CD4-positive, alpha-beta T cell treated with Interleukin-10 for 1 hour (primary cell): ENCODE measurements at regions not wholly inside any gene's neighbourhood (a gene's known extent, or its start where the extent isn't known, plus 50 kb on each side); places are given as distances from the start of the nearest gene placed in this dataset.
"Not testable (repeated sequence)": the region's sequence is repeated elsewhere in the genome, so short reads cannot be mapped to it uniquely, and the experiment has no call there.

Experiments used
- DNase-seq: peaks from one replicate; pipeline ENCODE4 v3.0.0-alpha.2; 2020

DNA sequence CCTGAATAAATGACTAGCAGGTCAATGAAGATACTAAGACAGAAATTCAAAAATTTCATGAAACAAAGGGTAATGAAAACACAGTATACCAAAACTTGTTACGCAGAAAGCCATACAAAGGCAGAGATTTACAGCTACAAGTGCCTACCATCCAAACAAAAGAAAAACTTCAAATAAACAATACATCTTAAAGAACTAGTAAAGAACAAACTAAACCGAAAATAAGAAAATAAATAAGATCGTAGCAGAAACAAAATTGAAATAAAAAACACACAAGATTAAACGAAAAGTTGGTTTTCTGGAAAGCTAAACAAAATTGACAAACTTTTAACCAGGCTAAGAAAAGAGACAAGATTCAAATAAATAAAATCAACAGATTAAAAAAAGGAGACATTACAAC lies 51.5 kb downstream of the VPREB1 start:
- not testable (repeated sequence) for DNase-seq

DNA sequence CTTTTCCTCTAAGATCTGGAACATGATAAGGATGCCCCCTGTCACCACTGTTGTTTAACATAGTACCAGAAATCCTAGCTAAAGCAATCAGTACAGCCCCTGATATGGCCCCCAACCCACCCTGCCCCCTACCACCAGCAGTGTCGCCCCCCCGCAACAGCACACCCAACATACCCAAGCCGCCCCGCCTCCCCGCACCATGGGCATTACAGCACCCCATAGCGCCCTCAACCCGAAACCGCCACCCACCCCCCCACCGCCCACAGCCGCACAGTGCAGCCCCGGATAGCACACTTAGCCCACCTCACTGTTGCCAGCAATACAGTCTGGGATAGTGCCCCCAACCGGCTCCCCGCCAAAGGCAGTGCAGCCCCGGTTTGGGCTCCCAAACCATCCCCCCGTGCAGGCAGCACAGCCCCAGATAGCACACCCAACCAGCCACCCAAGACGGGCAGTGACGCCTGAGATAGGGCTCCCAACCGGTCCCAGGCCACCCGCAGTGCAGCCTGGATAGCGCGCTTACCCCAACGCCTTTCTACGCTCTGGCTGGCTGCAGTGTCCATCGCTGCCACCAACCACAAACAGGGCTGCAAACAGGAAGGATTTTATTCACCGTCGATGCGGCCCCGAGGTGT lies 52.7 kb downstream of the VPREB1 start:
- DNase-seq, result not testable (repeated sequence)

DNA sequence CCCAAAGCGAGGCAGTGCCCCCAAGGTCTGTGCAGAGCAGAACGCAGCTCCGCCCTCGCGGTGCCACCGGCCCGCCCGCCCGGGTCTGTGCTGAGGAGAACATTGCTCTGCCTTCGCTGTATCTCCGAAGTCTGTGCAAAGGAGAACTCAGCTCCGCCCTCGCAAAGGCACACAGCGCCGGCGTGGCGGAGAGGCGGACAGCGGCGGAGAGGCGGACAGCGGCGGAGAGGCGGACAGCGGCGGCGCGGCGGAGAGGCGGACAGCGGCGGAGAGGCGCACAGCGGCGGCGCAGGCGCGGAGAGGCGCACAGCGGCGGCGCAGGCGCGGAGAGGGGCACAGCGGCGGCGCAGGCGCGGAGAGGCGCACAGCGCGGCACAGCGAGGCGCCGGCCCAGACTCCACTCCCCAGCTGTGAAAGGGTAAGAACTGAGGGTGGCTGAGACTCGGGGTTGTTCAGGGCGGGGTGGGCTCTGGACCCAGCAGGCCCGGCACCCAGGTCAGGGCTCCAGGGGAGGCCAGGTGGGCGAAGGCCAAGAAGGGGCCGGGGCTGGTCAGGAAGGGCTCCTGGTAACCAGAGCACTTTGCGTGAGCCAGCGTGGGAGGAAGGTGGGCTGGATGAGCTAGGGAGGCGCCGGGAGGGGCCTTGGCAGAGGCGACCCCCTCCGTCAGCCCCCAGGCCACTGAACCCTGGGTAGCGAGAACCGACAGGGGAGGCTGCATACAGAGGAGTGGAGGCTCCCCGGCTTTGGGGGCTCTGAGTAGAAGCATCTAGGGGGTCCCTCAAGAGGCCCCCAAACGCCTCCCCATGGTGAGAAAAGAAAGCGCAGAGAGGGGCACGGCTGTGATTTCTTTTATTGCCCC lies 53.4 kb downstream of the VPREB1 start:
- DNase-seq, result peak; percentile 82

DNA sequence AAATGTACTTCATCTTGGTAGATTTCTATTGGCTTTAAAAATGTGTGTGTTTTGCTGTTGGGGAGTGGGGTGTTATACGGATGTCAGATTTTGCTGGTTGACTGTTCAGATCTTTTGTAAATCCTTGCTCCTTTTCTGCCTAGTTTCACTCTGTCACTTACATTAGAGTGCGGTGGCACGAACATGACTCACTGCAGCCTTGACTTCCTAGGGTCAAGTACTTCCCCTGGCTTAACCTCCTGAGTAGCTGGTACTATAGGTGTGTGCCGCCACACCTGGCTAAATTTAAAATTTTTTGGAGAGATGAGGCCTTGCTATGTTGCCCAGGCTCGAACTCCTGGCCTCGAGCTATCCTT lies 54.0 kb downstream of the VPREB1 start:
- not testable (repeated sequence) for DNase-seq

DNA sequence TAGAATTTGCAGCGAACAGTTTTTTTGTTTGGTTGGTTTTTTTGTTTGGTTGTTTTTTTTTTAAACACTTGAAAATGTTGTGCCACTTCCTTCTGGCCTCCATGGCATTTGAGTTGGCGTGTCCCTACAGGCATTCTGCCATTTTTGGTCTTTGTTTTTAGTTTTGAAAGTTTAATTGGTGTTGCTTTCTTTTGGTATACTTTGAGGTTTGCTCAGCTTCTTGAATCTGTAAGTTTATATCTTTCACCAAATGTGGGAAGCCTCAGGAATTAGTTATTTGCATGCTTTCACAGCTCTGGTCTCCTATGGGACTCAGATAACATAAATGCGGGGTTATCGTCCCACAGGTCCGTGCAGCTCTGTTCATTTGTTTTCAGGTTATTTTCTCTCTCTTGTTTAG lies 55.9 kb downstream of the VPREB1 start:
- DNase-seq, result not testable (repeated sequence)

DNA sequence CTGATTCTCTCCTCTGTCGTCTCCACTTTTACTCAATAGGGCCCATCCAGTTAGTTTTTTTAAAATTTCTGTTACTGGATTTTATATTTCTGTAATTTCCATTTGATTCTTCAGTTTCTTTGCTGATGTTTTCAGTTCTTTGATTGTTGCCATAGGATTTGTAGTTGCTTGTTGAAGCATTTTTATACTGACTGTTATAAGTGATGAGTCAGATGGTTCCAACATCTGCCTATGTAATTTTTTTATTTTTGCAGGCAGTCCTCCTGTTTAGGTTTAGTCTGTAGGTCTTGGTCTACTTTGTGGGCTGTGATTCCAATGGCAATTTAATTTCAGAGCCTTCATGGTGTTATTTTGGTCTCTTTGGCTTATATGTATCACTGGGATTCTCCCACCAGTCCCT lies 56.4 kb downstream of the VPREB1 start:
- DNase-seq, result not testable (repeated sequence)

DNA sequence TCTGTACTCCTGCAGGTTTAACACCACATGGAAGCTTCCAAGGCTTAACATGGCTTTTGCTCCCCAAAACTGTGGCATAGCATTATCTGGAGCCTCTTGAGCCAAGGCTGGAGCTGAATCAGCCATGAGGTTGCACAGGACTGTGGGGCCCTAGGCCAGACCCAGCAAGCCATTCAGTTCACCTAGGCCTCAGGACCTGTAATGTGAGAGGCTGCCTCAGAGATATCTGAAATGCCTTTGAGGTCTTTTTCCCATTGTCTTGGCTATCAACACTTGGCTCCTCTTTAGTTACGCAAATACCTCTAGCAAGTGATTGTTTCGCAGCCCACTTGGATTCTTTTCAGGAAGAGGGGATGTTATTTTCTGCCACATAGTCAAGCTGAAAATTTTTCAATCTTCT lies 72.0 kb downstream of the VPREB1 start:
- DNase-seq, result no peak

DNA sequence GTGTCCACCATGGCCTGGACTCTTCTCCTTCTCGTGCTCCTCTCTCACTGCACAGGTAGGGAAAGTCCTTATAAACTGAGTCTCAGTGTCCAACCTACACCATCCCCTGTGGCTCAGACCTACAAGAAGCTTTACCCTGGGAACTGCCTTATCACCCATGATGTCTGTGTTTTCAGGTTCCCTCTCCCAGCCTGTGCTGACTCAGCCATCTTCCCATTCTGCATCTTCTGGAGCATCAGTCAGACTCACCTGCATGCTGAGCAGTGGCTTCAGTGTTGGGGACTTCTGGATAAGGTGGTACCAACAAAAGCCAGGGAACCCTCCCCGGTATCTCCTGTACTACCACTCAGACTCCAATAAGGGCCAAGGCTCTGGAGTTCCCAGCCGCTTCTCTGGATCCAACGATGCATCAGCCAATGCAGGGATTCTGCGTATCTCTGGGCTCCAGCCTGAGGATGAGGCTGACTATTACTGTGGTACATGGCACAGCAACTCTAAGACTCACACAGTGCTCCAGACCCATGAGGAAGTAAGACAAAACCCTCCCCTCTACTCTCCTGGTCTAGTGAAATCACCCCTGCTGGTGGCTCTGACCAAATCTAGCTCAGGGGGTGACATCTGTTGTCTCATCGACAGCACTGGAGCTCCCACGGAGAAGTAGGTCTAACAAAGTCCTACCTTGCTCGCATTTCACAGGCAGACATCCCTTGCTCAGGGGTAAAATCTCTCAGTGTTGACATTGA lies 74.3 kb downstream of the VPREB1 start:
- no peak for DNase-seq

DNA sequence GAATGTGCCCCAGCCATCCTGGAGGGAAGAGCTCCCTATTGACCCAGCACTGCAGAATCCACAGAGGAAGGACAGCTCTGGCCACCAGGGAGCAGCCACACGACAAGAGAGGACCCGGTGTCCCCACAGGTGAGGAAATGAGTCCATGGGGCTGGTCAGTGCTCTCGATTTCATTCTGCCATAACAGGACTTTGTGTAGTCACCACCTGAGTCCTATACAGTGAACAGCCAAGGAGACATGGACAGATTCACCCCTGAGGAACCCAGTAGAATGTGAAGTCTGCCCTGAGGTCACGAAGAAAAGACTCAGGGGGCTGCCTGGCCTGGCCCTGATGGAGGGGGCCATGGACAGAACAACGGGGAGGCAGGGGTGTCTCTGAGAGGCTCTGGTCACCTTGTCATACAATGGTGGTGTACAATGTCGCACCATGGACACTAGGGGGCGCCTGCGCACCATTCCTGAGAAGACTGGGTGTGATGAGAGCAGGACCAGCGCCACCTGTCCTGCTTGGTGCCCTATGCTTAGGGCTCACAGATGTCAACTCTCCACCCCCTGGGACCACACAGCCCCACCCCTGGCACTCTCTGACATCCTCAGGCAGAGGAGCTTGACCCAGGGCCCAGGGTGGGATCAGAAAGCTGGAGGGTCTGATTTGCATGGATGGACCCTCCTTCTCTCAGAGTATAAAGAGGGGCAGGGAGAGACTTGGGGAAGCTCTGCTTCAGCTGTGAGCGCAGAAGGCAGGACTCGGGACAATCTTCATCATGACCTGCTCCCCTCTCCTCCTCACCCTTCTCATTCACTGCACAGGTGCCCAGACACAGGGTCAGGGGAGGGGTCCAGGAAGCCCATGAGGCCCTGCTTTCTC lies 77.4 kb downstream of the VPREB1 start:
- DNase-seq, result peak; percentile 73

DNA sequence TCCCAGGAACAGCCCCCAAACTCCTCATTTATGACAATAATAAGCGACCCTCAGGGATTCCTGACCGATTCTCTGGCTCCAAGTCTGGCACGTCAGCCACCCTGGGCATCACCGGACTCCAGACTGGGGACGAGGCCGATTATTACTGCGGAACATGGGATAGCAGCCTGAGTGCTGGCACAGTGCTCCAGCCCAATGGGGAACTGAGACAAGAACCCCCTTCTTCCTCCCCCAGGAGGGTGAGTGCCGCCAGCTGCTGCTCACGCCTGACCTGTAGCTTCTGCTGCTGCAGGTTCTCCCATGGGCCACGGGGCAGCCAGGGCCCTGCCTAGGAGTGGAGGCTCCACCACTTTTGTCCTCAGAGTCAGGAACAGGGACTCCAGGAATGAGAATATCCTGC lies 78.2 kb downstream of the VPREB1 start:
- DNase-seq, result no peak

DNA sequence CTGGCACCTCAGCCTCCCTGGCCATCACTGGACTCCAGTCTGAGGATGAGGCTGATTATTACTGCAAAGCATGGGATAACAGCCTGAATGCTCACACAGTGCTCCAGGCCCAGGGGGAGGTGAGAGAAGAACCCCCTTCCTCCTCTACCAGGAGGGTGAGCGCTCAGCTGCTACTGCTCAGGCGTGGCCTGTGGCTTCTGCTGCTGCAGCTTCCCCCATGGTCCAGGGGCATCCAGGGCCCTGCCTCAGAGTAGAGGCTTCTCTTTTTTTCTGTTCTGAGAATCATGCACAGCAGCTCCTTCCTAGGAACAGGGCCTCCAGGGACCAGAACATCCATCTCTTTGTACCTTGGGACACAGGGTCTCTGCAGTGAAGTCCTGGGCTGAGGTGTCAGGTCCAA lies 83.1 kb downstream of the VPREB1 start:
- DNase-seq, result no peak

DNA sequence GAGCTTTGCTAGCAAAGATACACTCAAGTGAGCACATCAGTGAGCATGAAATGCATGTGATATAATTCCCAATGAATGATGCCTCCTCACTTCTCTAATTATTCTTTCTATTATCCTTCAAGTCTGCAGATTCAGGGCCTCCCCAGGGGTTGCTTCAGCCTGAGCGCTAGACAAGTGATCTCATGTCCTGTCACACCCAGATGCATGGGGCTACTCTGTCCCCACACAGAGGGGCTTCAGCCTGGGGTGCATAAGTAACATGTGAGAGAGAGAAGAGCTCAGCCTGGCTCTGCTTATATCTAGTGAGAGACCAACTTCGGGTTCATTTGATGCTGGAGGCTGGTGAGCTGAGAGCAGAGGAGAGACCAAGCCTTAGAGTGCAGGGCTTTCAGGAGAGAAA lies 85.2 kb downstream of the VPREB1 start:
- DNase-seq, result no peak

DNA sequence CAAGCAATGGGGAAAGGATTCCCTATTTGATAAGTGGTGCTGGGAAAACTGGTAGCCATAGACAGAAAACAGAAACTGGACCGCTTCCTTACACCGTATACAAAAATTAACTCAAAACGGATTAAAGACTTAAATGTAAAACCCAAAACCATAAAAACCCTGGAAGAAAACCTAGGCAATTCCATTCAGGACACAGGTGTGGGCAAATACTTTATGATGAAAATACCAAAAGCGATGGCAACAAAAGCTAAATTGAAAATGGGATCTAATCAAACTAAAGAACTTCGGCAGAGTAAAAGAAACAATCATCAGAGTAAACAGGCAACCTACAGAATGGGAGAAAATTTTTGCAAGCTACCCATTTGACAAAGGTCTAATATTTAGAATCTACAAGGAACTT lies 91.1 kb downstream of the VPREB1 start:
- DNase-seq, result not testable (repeated sequence)

DNA sequence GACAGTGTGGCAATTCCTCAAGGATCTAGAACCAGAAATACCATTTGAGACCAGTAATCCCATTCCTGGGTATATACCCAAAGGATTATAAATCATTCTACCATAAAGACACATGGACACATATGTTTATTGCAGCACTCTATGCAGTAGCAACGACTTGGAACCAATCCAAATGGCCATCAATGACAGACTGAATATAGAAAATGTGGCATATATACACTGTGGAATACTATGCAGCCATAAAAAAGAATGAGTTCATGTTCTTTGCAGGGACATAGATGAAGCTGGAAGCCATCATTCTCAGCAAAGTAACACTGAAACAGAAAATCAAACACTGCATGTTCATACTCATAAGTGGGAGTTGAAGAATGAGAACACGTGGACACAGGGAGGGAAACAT lies 91.7 kb downstream of the VPREB1 start:
- DNase-seq, result not testable (repeated sequence)

DNA sequence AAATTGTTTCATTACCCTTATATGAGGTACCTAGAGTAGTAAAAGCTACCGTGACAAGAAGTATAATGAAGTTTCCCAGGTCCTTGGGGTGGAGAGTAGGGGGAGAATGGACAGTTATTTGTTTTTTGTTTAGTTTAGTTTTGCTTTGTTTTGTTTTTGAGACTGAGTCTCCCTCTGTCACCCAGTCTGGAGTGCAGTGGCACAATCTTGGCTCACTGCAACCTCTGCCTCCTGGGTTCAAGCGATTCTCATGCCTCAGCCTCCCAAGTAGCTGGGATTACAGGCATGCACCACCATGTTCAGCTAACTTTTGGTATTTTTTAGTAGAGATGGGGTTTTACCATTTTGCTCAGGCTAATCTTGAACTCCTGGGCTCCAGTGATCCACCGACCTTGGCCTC lies 94.2 kb downstream of the VPREB1 start:
- not testable (repeated sequence) for DNase-seq

DNA sequence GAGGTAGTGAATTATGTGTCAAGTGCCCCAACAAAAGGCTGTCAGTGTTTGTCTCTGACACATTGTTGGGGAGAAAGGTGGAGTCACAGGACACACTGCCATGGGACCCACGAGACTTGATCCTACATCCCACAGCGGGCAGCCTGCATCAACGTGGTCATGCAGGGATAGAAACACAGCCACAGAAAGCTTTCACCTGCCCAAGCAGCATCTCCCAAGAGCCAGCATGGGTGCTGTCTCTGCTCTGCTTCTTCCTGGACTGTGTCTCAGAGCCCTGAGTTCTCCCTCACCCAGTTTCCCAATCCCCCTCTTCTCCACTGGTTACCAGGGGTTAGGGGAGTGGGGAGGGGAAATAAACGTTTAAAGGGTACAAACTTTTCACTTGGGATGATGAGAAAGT lies 97.2 kb downstream of the VPREB1 start:
- no peak for DNase-seq

DNA sequence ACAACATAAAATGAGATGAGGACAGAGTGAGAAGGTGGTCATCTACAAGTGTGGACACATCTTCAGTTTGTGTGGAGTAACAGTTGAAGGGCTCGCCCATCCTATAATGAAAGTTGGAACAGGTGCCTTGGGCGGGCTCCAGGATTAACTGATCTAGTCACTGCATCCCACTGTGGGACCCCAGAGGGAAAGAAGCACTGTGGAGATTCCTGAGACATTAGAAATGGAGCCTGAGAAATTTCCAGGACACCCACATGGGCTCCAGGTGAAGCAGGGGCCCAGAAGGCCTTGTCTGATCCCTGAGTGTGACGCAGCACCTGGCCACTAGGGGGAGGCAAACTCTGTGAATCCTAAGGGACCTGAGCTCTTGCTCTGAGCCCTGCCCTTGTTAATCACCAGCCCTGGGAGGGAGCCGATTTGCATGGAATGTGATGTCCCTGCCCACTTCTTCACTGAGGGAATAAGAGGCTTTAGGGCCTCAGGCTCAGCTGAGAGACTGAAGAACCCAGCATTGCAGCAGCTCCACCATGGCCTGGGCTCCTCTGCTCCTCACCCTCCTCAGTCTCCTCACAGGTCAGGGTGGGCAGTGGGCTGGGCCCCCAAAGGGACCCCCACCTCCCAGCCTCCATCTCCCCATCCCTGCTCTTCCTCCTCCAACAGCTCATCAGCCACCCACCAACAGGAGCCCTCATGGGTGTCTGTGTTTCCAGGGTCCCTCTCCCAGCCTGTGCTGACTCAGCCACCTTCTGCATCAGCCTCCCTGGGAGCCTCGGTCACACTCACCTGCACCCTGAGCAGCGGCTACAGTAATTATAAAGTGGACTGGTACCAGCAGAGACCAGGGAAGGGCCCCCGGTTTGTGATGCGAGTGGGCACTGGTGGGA lies 98.4 kb downstream of the VPREB1 start:
- DNase-seq, result peak; percentile 51

DNA sequence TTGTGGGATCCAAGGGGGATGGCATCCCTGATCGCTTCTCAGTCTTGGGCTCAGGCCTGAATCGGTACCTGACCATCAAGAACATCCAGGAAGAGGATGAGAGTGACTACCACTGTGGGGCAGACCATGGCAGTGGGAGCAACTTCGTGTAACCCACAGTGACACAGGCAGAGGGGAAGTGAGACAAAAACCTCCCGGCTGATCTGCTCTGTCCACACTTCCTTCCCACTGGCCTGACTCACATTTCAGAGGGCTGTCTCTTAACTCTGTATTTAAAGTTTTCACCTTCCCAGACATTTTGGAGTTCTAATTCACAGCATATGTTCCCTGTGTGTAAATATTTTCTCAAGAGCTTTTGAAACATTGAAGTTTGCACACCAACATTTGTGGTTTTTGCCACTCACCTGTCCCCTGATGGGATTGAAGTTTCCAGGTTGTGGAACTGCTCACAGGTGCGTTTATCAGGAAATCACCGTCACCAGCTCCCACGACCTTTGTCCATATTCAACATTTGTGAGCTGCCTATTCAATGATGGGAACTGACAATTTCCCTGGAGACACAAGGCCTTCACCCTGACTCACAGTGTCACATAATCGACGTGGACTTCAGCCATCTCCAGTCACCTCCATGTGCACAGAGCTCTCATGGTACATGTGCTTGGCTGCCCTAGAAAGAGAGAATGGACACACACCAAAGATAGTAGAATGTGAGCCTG lies 99.2 kb downstream of the VPREB1 start:
- no peak for DNase-seq

DNA sequence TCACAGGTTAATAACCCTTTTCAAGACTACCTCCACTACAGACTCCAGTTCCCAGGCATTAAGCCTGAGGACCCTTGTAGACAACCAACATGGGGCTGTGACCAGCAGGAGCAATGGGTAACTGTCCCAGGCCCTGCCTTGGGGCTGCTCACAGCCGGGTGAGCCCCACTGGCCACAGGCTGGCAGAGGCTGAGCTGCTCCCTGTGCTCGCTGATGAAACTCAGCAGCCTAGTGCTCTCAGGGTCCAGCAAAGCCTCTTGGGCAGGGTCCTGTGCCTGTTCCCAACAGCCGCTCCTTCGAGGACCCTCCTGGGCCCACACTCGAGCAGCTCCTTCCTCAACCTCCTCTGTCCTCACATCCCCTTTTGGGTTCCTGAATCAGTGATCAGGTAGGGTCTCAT lies 99.8 kb downstream of the VPREB1 start:
- no peak for DNase-seq

DNA sequence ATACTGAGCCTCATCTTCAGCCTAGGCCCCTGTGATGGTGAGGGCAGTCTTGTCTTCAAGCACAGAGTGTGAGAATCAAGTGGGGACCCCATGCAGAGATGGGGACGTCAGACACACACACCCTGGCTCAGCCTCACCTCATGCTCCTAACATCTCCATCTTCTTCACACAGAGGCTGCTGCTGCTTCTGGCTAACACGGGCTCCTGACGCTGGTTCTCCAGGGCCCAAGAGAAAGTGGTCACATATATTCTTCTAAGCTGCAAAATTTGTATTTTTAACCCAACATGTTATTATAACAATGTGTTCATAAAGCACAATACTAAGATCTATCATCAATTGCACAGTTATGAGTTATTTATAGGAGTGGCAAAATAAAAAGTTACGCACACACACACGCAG lies 101.2 kb downstream of the VPREB1 start:
- no peak for DNase-seq
